ENCODE measurements at regions not wholly inside any gene's neighbourhood (a gene's known extent, or its start where the extent isn't known, plus 50 kb on each side); places are given as distances from the start of the nearest gene placed in this dataset.
"Not testable (repeated sequence)": the region's sequence is repeated elsewhere in the genome, so short reads cannot be mapped to it uniquely, and the experiment has no call there.

DNA sequence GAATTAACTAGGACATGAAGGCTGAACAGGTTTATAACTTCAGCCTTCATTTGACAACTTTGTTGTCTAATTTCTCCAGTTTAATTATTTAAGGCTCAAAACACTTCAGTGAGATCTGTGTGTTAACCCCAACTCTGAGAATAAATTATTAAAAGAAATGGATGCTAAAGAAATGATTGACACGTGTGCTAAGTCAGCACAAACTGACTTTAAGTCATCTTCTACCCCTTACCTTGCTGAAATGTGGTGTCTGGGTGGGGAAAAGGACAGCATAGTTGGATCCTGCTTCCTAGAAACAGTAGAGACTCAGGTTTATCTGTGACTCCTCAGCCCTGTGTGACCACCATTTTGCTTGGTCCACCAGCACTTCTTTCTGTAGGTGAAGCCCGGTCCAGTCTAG lies 324.8 kb upstream of the NPSR1 start:
- DNase-seq (ENCODE audit: low read depth): no peak

DNA sequence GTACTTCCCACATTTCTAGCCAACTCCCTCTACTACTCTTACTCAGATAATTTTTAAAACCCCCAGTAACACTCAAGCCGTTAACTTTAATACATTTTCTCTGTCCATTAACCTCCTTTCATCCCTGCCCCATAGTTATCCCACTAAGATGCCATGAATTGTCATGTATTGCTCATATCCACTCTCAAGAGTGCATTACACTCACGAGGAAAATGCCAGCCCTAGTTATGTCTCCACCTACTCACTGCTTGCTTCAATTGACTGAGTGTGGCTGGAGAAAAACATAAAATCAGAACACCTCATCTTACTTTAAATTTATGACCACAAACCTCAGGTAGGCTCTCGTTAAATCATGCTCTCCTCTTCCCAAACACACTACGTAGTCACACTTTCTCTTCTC lies 324.1 kb upstream of the NPSR1 start:
- no peak for DNase-seq (ENCODE audit: low read depth)

DNA sequence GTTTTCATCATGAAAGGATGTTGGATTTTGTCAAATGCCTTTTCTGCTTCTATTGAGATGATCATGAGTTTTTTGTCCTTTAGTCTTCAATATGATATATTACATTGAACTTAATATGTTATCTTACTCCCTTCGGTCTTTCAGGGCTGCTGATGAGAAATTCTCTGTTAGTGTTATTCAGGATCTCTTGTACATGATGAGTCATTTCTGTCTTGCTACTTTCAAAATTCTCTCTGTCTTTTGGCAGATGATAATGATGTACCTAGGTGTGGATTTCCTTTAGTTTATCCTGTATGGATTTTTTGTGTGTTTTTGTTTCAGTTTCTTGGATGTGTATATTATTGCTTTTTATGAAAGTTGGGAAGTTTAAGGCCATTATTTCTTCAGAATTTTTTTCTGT lies 320.9 kb upstream of the NPSR1 start:
- DNase-seq (ENCODE audit: low read depth): no peak

DNA sequence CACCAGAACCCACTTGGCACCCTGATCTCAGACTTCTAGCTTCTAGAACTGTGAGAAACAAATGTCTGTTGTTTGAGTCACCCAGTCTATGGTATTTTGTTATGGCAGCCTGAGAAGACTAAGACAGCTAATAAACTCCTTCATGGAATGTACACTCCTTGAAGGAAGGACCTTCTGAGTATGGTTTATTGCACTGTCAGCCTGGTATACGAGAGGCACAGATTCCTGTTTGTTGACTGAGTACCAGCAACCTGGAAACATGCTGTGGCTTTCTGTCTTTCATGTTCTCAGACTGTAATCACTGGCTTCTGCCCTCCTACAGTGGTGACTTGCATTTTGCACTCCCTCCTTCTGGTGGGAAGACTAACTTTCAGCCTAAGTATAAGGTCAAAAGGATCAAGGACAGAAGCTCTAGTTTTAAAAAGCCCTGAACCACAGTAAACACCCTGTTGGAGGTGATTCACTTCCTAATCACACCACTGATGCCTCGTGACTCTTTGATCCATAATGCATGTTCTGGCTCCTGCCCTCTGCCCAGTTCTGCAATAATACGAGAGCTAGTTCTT lies 319.0 kb upstream of the NPSR1 start:
- peak; percentile 71 for DNase-seq (ENCODE audit: low read depth)

DNA sequence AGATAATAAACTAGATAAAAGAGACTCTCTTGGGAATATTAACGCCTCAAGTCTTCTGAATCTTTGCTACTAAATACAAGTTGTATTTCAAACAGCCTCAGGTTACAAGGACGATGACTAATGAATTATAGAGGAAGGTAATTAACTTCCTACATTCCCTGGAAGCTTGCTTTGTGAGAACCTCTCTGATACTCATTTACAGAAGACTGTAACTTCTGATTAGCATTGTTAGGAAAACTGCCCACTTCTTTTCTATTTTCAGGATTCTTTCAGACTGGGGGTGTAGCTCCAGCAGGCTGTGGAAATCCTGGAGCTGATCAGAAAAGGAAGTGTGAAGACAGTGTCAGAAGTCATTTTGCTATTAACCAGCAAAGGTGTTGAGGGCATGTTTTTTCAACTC lies 316.7 kb upstream of the NPSR1 start:
- DNase-seq (ENCODE audit: low read depth): no peak

DNA sequence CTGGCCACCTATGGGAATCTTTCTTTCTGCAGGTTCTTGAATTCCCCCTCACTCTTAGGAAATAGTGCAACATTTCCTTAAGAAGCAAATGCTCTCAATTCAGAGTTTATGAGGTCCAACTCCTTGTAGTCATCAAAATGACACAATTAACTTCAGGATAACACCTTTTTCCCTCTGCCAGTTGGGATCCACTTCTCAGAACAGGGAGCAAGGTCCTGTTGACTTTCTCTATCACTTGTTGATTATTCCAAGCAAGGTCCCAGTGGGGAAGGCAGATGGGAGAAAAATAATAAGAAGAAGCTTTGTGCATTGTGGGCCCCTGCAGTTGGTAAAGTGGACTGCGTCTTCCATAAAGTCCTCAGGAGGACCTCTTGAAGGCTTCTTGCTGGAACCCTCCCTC lies 315.6 kb upstream of the NPSR1 start:
- DNase-seq (ENCODE audit: low read depth): no peak

DNA sequence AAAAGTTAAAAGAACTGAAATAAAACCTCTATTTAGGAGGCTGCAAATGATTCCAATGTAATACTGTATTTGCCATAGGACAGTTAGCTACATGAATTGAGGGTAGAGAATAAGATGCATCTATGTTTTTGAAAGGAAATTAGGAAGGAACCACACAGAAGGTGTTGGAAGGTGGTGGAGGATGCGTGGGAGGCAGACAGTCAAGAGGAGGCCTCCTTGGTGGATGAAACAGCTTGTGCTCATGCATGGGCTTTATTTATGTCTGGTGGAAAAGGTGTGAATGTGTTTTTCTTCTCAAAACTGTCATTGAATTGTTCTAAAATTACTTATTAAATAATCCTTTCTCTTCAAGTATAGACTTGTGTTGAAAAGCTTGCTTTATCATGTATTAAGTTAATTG lies 314.4 kb upstream of the NPSR1 start:
- DNase-seq (ENCODE audit: low read depth): no peak

DNA sequence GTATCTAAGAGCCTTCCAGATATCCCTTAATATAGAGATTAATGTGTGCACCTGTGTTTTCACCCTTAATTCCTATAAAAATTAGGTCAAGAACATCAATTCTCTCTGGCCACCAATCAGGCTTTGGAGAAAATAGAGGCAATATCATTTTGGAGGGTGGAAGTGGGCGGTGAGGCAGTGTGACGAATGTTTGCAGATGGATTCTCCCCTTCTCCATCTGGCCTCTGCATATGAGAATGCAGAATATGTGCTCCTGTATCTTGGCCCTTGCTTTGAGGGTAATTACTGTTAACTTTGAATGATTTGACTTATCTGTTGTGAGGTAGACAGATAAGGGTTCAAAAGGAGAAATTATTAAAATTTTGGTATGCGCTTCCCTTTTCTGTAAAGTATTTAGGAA lies 304.0 kb upstream of the NPSR1 start:
- DNase-seq (ENCODE audit: low read depth): no peak

DNA sequence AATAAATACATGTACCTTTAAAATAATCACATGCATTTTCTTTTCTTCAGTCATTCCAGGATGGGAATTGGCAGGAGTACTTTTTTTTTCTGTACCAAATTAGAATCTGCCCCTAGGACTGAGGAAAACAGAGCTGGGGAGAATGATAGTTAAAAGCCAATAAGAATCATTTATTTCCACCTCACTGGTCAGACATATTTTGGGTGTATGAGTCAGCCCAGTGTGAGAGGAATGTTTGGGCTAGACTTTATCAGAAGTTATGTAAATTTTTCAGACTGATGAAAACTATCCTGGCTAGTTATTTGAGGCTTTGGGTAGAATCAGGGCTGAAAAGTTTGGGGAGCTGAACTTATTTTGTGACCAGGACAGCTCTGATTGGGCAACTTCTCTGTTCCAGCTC lies 303.1 kb upstream of the NPSR1 start:
- no peak for DNase-seq (ENCODE audit: low read depth)

DNA sequence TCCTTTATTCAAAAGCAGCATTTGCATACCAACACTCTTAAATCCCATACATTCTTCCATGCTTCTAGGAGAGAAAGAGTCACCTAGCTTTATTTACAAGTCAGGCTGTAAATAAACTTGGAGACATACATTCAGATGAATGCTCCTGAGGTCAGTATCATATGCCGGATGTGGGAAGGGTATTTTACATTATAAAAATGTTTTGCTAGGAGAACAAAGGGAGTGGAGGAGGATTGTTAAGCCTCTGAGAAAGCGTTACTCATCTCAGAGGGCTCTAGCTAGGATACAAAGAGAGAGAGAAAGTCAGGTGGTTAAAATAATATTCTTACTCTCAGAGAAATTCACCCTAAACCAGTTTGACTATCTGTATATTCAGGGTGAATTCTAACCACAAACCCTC lies 300.9 kb upstream of the NPSR1 start:
- DNase-seq (ENCODE audit: low read depth): no peak

DNA sequence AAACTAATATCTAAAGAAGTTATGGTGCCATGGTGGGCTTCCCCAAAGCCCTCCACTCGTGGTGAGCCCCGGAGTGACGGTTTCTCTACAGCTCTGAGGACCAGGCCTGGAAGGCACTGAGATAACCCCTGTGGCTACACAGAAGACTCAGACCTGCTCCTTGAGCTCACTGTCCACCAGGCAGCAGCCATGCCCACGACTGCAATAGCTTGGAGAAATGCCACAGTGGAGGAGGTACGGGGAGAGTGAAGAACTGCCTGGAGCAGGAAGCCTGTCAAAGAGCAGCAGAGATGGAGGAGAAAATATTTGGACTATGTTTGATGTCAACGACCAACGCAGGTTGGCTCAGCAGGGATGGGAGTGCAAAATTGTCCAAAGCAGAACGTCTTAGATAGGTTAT lies 300.1 kb upstream of the NPSR1 start:
- no peak for DNase-seq (ENCODE audit: low read depth)

DNA sequence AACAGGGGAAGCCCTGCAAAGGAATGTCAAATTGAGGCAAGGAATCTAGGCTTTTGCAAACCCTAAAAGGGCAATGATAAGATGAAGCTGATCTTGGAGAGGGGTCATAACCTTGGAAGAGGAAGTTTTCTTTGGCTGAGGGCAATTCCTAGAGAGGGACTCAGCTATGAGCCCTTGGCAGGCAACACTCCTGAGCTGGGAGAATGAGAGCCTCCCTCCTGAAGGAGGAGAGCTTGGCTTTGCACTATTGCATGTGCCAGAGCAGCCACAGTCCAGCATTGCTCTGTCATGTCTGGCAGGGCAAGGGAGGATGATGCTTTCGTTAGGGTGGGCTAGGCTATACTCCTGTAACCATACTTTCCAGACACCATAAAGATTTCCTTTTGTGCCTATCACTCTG lies 299.4 kb upstream of the NPSR1 start:
- DNase-seq (ENCODE audit: low read depth): not testable (repeated sequence)

DNA sequence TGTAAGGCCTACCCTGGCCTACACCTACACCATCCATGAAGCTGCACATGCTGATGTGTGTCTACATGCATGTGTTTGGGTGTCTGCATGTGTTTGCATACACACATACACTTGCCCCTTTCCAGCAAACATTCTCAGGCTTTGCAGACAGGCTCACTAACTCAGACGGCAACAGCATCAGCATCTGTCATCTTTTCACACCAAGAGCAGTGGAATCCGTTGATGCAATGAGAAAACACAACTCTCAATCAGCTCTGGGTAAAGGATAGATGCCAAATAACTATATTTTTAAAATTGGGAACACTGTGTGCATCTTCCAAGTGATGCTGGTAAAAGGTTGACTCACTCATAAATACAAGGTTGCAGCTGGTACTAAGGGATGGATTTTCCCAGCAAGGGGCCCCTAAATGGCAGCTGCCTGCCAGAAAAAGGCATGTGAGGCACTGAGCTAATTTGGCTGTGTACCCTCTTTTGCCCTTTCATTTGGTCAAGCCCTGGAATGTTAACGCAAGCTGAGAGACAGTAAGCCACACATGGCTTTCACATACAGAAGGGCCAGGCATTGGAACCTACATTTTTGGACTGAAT lies 296.3 kb upstream of the NPSR1 start:
- no peak for DNase-seq (ENCODE audit: low read depth)

DNA sequence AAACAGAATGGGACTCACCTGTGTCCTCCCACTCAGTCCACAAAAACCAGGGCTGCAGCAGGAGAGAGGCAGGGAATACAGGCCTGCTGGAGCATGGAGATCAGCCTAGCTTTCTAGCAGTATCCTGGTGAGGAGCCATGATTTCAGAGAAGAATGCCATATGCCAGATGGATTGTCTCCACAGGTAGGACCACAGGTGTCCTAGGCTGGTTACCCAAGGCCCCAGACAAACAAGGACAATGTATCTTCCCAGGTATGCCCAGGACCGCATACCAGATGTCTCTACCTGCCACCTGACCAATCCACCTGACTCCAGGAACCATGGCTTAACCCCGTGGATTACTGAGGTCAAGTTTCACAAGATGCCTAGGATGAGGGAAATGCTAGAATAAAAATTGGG lies 295.4 kb upstream of the NPSR1 start:
- no peak for DNase-seq (ENCODE audit: low read depth)

DNA sequence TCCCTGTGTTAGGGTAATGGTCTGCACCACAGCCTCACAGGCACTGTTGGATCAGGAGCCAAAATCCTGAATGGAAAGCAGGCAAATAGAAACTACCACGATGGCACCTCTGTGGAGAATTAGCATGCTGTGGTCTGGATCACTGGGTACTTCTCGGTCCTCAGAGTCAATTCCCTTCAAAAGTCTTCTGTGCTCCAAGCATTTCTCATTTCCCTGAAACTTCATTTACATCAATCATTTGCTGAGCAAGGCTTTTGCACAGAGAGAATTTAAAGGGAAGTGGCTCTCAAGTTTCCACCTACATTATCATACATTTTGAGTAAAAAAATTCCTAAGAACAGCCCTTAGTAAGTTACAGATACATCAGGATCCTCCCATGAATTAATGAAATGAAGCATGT lies 293.9 kb upstream of the NPSR1 start:
- no peak for DNase-seq (ENCODE audit: low read depth)

DNA sequence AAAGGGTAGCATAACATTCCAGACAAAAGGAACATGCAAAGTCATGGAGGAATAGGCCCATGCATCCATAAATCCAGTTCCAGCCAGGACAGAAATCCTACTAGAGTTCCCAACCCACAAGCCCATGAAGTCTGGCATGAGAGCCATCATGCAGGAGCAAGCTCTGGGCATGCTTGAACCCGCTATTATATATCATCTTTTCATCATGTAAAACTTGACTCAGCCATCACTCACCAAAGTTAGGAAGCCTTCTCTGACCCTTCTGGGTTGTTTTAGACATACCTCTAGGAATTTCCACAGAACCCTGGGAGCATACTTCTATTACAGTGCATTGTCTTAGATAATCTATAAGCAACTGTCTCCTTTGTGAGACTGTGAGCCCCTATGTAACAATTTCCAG lies 293.0 kb upstream of the NPSR1 start:
- no peak for DNase-seq (ENCODE audit: low read depth)

DNA sequence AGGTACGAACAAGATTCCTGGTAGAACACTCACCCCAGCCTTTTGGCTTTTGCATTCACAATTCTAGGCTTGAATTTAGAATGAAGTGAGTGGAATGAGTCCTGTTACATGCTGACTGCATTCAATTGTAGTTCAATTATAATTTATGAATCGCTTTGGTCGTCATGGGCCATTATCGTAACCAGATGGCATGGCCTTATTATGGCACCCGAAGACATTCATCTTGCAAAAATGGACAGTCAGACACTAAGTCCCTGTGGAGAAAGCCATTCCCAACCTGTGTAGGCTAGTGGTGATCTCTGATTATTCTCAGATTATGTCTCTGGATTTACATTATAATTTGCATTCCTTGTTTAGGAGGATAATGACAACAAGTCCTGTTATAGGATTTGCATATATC lies 292.4 kb upstream of the NPSR1 start:
- no peak for DNase-seq (ENCODE audit: low read depth)

DNA sequence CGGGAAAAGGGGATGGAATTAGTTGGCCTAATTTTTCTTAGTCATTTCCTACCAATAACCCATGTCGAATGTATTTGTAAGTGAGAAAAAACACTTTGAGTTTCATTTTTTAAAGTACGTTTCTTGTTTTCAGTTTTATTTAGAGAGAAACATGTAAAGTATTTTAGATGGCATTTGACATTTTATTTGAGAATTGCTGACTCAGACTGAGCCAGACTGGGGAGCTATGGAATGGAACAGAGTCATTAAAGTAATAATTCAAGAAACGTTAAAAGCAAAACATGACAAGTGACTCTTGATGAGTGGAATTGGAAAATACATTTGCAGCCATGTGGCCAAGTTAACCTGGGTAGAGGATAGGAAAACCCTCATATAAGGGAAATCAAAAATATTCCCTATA lies 286.1 kb upstream of the NPSR1 start:
- no peak for DNase-seq (ENCODE audit: low read depth)

DNA sequence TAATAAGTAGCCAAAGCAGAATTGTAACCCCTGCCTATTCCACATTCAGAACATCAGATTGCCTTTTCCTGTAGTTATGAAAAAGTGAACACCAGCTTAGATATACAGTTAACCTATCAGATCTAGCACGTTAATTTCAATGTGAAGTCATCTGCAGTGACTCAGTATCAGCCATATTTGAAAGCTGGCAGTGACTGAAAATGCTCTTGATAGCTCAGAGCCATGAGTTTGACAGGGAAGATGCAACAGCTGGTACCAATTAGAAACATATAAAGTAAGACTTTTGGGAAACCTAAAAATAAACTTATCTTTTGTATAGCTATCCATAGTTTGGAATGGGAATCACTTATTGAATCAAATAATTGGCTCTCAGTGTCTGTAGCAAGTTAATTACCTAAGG lies 284.1 kb upstream of the NPSR1 start:
- DNase-seq (ENCODE audit: low read depth): no peak

DNA sequence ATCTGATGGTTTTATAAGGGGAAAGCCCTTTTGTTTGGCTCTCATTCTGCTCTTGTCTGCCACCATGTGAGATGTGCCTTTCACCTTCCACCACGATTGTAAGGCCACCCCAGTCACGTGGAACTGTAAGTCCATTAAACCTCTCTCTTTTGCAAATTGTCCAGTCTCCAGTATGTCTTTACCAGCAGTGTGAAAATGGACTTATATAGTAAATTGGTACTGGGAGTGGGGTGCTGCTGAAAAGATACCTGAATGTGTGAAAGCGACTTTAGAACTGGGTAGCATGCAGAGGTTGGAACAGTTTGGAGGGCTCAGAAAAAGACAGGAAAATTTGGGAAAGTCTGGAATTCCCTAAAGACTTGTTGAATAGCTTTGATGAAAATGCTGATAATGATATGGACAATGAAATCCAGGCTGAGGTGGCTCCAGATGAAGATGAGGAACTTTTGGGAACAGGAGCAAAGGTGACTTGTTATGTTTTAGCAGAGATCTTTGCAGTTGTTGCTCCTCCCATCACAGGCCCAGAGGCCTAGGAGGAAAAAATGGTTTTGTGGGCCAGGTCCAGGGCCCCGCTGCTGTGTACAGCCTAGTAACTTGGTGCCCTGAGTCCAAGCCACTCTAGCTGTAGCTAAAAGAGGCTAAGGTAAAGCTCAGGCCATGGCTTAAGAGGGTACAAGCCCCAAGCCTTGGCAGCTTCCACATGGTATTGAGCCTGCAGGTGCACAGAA lies 275.7 kb upstream of the NPSR1 start:
- no peak for DNase-seq (ENCODE audit: low read depth)

DNA sequence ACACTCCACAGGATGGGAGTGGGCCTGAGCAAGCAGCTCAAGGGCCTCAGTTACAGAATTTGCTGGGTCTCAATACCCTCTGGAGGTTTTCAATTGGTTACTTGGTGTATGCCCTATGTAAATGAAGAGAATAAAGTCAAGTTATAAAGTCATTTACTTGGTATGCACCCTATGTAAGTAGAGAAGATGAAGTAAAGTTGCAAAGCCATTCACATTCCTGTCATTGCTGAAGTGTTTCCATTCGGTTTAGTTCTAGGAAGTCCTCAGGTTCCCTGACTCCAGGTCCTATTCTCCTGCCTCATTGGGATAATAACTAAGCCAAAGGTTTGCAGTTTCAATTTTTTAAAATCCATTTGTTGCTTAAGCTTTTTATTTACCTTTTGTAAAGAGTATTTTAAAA lies 272.6 kb upstream of the NPSR1 start:
- no peak for DNase-seq (ENCODE audit: low read depth)

DNA sequence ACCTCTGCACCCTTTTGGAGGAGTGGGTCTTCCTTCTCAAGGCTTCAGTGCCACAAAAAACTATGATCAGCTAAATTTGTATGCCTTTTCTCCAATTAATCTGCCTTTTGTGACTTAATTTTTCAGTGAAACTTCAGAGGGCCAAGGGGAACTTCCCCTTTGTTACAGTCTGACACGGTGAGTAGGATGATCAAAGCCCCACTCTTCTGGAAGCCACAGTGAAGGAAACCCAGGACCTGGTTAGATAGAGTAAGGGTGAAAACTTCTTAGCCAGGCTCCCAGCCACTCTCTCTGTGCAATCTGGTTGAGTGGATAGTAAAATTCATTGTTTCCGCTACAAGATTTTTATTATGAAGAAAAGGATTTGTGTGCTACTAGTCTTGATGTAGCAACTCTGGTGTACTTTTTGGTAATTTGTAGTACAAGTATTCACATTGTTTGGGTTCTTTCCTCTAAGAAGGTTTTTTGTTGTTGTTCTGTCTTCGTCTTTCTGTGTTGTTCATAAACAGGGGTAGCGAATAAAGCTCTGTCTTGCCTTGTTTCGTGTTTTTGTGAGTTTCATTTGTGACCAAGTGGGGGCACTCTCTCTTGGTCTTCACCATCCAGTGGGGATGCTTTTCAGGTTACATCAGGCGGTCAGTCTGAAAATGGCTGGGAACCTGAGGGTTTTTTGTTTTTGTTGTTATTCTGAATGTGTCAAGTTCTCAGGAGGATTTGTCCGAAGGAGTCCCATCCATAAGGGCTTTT lies 268.5 kb upstream of the NPSR1 start:
- DNase-seq (ENCODE audit: low read depth): no peak

DNA sequence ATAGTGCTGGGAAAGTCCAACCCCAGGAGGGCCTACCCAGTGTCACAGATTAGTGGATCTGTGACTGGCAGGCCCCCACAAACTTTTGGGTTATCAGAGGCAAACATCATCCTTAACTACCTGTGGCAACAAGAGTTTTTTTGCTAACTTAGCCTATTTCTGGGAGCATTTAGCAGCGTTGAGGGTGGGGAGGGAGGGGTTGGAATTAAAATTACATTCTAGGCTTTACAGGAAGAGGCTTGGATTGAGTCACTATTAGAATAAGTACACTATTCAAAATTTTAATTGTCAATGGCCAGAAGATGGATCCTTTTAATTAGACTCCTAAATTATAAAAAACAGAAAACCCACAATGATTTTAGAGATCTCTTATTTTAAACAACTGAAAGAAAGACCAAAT lies 267.9 kb upstream of the NPSR1 start:
- DNase-seq (ENCODE audit: low read depth): no peak
